GM19240 (cell line): ENCODE measurements at regions not wholly inside any gene's neighbourhood (a gene's known extent, or its start where the extent isn't known, plus 50 kb on each side); places are given as distances from the start of the nearest gene placed in this dataset.

ENCODE experiments used
- DNase-seq: peaks from one replicate; pipeline ENCODE4 v3.0.0; 2011; ENCODE audit warnings: low spot score; ENCODE audit not compliant: insufficient read length

GRCh38 chr10:104574838-104575237 is 66.3 kb upstream of the SORCS3 start:
- DNase-seq, result no peak

GRCh38 chr10:104576611-104577010 is 64.5 kb upstream of the SORCS3 start:
- no peak for DNase-seq

- DNase-seq, result no peak
Observed at GRCh38 chr10:104577163-104577562, 63.9 kb upstream of the SORCS3 start.

GRCh38 chr10:104577861-104578521 is 63.1 kb upstream of the SORCS3 start:
- no peak for DNase-seq

GRCh38 chr10:104578671-104579070 is 62.4 kb upstream of the SORCS3 start:
- no peak for DNase-seq

- DNase-seq, result no peak
Observed at GRCh38 chr10:104579136-104579535, 62.0 kb upstream of the SORCS3 start.

- DNase-seq, result no peak
Observed at GRCh38 chr10:104580321-104580720, 60.8 kb upstream of the SORCS3 start.

- DNase-seq, result peak; percentile 41
Observed at GRCh38 chr10:104580774-104581675, 60.1 kb upstream of the SORCS3 start.

GRCh38 chr10:104581884-104582601 is 59.0 kb upstream of the SORCS3 start:
- no peak for DNase-seq

GRCh38 chr10:104582602-104582951 is 58.5 kb upstream of the SORCS3 start:
- DNase-seq, result no peak

GRCh38 chr10:104582966-104583365 is 58.1 kb upstream of the SORCS3 start:
- DNase-seq, result no peak

- no peak for DNase-seq
Observed at GRCh38 chr10:104584541-104584940, 56.5 kb upstream of the SORCS3 start.

- DNase-seq, result no peak
Observed at GRCh38 chr10:104587751-104588150, 53.3 kb upstream of the SORCS3 start.

GRCh38 chr10:104589431-104589830 is 51.7 kb upstream of the SORCS3 start:
- no peak for DNase-seq

- no peak for DNase-seq
Observed at GRCh38 chr10:104589871-104590270, 51.2 kb upstream of the SORCS3 start.
